Glutamatergic neuron (in vitro differentiated cells): ENCODE measurements at regions not wholly inside any gene's neighbourhood (a gene's known extent, or its start where the extent isn't known, plus 50 kb on each side); places are given as distances from the start of the nearest gene placed in this dataset.

Experiments
- DNase-seq: peaks from one replicate; pipeline ENCODE4 v3.0.0; 2022
- H3K27ac Mint-ChIP-seq: one replicate; pipeline ENCODE4 v1.8.0; 2020; ENCODE audit warnings: mild to moderate bottlenecking, mixed read lengths, inconsistent platforms; ENCODE audit not compliant: unreplicated experiment
- H3K27me3 Mint-ChIP-seq: one replicate; pipeline ENCODE4 v1.8.0; 2020; ENCODE audit warnings: mild to moderate bottlenecking, moderate library complexity, mixed read lengths, inconsistent platforms; ENCODE audit not compliant: unreplicated experiment
- H3K36me3 Mint-ChIP-seq: one replicate; pipeline ENCODE4 v1.8.0; 2020; ENCODE audit warnings: mild to moderate bottlenecking, mixed read lengths, inconsistent platforms; ENCODE audit not compliant: unreplicated experiment
- H3K4me1 Mint-ChIP-seq: one replicate; pipeline ENCODE4 v1.8.0; 2020; ENCODE audit warnings: mild to moderate bottlenecking, low read depth, mixed read lengths, inconsistent platforms; ENCODE audit not compliant: unreplicated experiment
- H3K4me3 Mint-ChIP-seq: one replicate; pipeline ENCODE4 v1.8.0; 2020; ENCODE audit warnings: mild to moderate bottlenecking, mixed read lengths, inconsistent platforms; ENCODE audit not compliant: unreplicated experiment
- H3K9me3 Mint-ChIP-seq: one replicate; pipeline ENCODE4 v1.8.0; 2020; ENCODE audit warnings: mild to moderate bottlenecking, moderate library complexity, mixed read lengths, inconsistent platforms; ENCODE audit not compliant: unreplicated experiment
- TF ChIP-seq, protein P1 (sequence below): fragments of 200-600 bp; sonication (generic); IDR thresholded peaks from one replicate; pipeline ENCODE4 v1.5.0; 2021; ENCODE audit not compliant: partially characterized antibody, unreplicated experiment

DNA sequence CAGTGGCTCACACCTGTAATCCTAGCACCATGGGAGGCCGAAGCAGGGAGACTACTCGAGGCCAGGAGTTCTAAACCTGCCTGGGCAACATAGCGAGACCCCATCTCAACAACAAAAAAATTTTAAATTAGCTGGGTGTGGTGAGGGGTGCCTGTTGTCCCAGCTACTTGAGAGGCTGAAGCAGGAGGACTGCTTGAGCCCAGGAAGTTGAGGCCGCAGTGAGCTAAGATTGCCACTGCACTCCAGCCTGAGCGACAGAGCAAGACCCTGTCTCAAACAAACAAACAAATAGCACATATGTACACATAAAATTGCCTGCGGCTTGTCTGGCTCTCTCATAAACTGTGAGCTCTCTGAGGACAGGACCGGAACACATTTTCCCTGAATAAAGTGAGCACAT is 106.3 kb downstream of the BANF2 start:
- Mint-ChIP-seq H3K36me3 (no peaks in the 10 kb centered on the region), H3K27ac (peak overlapping the region; percentile 10), H3K4me1 (peaks cover 4% of the 10 kb centered on the region), H3K27me3 (no peaks in the 10 kb centered on the region), H3K9me3 (no peaks in the 10 kb centered on the region), H3K4me3 (no peak overlapping the region)
- TF ChIP-seq, protein P1, sequence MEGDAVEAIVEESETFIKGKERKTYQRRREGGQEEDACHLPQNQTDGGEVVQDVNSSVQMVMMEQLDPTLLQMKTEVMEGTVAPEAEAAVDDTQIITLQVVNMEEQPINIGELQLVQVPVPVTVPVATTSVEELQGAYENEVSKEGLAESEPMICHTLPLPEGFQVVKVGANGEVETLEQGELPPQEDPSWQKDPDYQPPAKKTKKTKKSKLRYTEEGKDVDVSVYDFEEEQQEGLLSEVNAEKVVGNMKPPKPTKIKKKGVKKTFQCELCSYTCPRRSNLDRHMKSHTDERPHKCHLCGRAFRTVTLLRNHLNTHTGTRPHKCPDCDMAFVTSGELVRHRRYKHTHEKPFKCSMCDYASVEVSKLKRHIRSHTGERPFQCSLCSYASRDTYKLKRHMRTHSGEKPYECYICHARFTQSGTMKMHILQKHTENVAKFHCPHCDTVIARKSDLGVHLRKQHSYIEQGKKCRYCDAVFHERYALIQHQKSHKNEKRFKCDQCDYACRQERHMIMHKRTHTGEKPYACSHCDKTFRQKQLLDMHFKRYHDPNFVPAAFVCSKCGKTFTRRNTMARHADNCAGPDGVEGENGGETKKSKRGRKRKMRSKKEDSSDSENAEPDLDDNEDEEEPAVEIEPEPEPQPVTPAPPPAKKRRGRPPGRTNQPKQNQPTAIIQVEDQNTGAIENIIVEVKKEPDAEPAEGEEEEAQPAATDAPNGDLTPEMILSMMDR: no peak
- no peak for DNase-seq

DNA sequence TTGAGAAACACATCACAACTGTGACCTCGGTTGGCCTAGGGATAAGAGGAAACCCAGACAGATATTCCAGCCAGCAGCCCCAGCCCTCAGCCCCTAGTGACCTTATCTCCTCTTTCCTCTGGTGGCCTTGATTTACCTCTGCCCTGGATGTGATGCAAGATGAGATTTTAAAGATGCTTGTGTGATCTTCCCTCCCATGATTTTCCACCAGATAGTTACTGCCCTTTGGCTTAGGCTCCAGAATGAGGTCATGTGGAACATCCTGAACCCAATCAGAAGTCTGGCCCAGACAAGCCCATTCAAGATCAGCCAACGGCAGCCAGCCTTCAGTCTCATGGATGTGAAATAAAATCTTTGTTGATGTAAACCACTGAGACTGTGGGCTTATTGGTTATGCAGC is 104.0 kb downstream of the BANF2 start:
- Mint-ChIP-seq H3K4me3 (no peak overlapping the region), H3K36me3 (peaks cover 2% of the 10 kb centered on the region), H3K9me3 (no peaks in the 10 kb centered on the region), H3K27me3 (peaks cover 1% of the 10 kb centered on the region), H3K27ac (no peak overlapping the region), H3K4me1 (peaks cover 4% of the 10 kb centered on the region)
- TF ChIP-seq, protein P1: no peak
- no peak for DNase-seq

DNA sequence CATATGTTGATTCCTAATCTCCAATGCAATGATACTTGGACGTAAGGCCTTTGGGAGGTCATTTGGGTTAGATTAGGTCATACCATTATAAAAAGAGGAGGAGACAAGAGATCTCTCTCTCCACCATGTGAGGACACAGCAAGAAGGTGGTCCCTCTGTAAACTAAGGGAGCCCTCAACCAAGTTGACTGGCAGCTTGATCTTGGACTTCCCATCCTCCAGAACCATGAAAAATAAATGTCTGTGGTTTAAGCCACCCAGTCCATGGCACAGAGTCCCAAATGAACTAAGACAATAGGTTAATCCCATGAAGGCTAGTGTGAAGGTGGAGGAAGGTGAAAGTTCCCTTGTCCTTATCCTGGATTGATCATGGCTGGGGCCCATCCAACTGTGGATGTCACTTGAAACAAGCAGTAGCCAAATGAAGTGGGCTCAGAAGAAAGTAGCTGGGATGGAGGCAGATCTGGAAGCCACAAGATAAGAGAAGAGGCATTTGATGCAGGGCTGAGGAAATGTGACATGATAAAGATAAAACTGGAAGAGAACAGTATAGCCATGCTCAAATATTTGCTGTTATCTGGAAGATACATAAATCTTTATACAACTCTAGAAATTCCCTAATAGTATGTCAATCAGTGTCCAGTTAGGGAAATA is 99.9 kb downstream of the BANF2 start:
- H3K27me3 Mint-ChIP-seq: peaks cover 3% of the 10 kb centered on the region
- H3K27ac Mint-ChIP-seq: no peak overlapping the region
- peaks cover 4% of the 10 kb centered on the region for H3K36me3 Mint-ChIP-seq
- TF ChIP-seq, protein P1: no peak
- no peak overlapping the region for H3K4me3 Mint-ChIP-seq
- no peaks in the 10 kb centered on the region for H3K9me3 Mint-ChIP-seq
- DNase-seq: no peak
- no peaks in the 10 kb centered on the region for H3K4me1 Mint-ChIP-seq

DNA sequence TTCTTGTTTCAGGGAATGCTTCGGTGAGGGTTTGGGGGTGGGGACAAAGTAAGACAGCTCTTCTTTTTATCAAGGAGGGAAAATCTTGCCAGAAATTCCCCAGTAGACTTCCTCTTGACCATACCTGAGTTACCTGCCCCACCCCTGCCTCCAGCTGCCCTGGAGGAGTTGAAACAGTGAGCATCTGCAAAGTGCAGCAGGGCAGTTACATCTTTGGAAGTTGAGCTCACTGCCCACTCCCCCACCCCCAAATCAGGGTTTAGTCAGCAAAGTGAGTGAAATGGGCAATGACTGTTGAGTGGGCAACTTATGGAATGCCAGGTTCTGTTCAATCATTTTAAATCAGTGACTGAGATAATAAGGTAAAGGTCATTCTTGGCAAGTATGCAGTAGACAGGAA is 98.8 kb downstream of the BANF2 start:
- Mint-ChIP-seq H3K27ac (no peak overlapping the region), H3K9me3 (no peaks in the 10 kb centered on the region), H3K4me3 (no peak overlapping the region), H3K36me3 (peaks cover 4% of the 10 kb centered on the region), H3K4me1 (no peaks in the 10 kb centered on the region), H3K27me3 (peaks cover 3% of the 10 kb centered on the region)
- TF ChIP-seq, protein P1: no peak
- DNase-seq: no peak

DNA sequence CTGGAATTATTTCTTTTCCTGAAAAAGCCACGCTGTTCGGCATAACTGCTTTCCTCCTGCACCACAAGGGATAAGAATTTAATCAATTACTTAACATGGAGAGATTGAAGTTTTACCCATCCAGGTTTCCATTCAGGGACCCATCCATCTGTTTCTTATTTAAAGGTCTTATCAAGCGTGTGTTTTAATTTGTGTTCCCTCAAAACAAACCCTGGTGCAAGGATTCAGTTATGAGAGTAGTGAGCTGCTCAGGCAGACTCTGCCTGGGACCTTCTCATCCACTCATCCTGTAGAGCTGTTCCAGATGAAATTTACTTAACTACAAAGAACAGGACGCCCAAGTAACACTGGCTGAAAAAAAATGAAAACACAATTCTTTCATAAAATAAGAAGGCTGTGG is 97.8 kb downstream of the BANF2 start:
- Mint-ChIP-seq H3K4me1 (no peaks in the 10 kb centered on the region), H3K27me3 (peaks cover 3% of the 10 kb centered on the region), H3K36me3 (peaks cover 4% of the 10 kb centered on the region), H3K9me3 (peaks cover 2% of the 10 kb centered on the region), H3K4me3 (no peak overlapping the region), H3K27ac (no peak overlapping the region)
- DNase-seq: no peak
- TF ChIP-seq, protein P1: no peak
